HT-29 (cell line): ENCODE measurements at regions not wholly inside any gene's neighbourhood (a gene's known extent, or its start where the extent isn't known, plus 50 kb on each side); places are given as distances from the start of the nearest gene placed in this dataset.
"Not testable (repeated sequence)": the region's sequence is repeated elsewhere in the genome, so short reads cannot be mapped to it uniquely, and the experiment has no call there.

Experiments used
- DNase-seq: peaks from one replicate; pipeline ENCODE4 v3.0.0-alpha.2; 2015; ENCODE audit warnings: low spot score

- no peak for DNase-seq
Measured at GRCh38 chr5:9733486-9733885, 103.3 kb upstream of the TAS2R1 start.

GRCh38 chr5:9731159-9731558, 101.0 kb upstream of the TAS2R1 start:
- no peak for DNase-seq

- DNase-seq, result no peak
Measured at GRCh38 chr5:9728261-9728660, 98.1 kb upstream of the TAS2R1 start.

GRCh38 chr5:9726931-9727330, 96.8 kb upstream of the TAS2R1 start:
- no peak for DNase-seq

GRCh38 chr5:9725265-9725664, 95.1 kb upstream of the TAS2R1 start:
- DNase-seq, result not testable (repeated sequence)

GRCh38 chr5:9724707-9725106, 94.6 kb upstream of the TAS2R1 start:
- no peak for DNase-seq

GRCh38 chr5:9722601-9723180, 92.5 kb upstream of the TAS2R1 start:
- DNase-seq, result no peak

- no peak for DNase-seq
Measured at GRCh38 chr5:9721161-9721560, 91.0 kb upstream of the TAS2R1 start.

- DNase-seq, result no peak
Measured at GRCh38 chr5:9720361-9720760, 90.2 kb upstream of the TAS2R1 start.

- no peak for DNase-seq
Measured at GRCh38 chr5:9716838-9717281, 86.7 kb upstream of the TAS2R1 start.

GRCh38 chr5:9715891-9716335, 85.8 kb upstream of the TAS2R1 start:
- no peak for DNase-seq

- no peak for DNase-seq
Measured at GRCh38 chr5:9713959-9714586, 83.9 kb upstream of the TAS2R1 start.

GRCh38 chr5:9713356-9713755, 83.2 kb upstream of the TAS2R1 start:
- no peak for DNase-seq

GRCh38 chr5:9712911-9713310, 82.8 kb upstream of the TAS2R1 start:
- DNase-seq, result no peak

- no peak for DNase-seq
Measured at GRCh38 chr5:9712506-9712905, 82.4 kb upstream of the TAS2R1 start.

GRCh38 chr5:9710069-9710468, 79.9 kb upstream of the TAS2R1 start:
- no peak for DNase-seq

- DNase-seq, result no peak
Measured at GRCh38 chr5:9707732-9708462, 77.7 kb upstream of the TAS2R1 start.

- no peak for DNase-seq
Measured at GRCh38 chr5:9699681-9700080, 69.5 kb upstream of the TAS2R1 start.

- DNase-seq, result no peak
Measured at GRCh38 chr5:9698841-9699240, 68.7 kb upstream of the TAS2R1 start.

- no peak for DNase-seq
Measured at GRCh38 chr5:9698125-9698826, 68.1 kb upstream of the TAS2R1 start.

- DNase-seq, result no peak
Measured at GRCh38 chr5:9692576-9692975, 62.4 kb upstream of the TAS2R1 start.

- DNase-seq, result no peak
Measured at GRCh38 chr5:9691261-9691660, 61.1 kb upstream of the TAS2R1 start.
